ENCODE measurements at regions not wholly inside any gene's neighbourhood (a gene's known extent, or its start where the extent isn't known, plus 50 kb on each side); places are given as distances from the start of the nearest gene placed in this dataset.

DNA sequence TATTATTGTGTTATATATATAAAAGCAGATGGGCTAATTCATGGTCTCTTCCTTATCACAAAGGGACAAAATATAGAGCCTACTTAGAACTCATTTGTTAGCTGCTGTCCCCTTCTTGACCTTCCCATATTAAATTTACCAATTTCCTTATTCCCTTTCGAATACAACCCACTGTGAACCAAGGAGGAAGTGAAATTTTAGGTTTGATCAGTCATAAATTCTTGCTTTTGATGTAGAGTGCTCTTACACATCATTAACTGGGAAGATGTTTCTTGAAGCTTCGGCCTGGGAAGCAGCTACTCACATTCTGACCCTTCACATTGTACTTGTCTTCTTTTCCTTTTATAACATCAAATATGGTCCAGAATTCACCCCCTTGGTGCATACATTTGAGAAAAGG, 579.0 kb downstream of the LRFN5 start:
- Histone ChIP-seq H3K27ac (ENCODE audit: low read depth in 2 of 2, low read length in 1 of 2) (no peak overlapping the region), H3K9me3 (no peaks in the 10 kb centered on the region)
- POLR2A ChIA-PET = no interaction called here

DNA sequence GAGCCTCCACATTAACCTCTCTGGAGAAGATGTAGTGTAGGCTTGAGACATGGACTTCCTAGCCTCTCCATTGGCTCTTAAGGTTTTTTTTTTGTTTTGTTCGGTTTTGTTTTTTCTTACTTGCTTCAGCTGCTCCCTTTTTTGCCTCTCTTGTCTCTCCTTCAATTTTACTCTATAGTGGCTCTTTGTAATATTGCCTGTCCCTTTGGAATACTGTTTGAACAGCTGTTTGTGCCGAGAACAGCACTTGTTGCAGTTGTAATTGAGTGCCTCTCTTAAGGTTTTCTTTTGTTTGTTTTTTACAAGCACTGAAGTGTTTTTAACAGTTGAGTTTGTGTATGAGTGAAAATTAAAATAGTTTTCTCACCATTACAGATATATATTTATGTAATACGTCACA, 567.7 kb downstream of the LRFN5 start:
- H3F3A ChIP-seq (replicated peaks; ENCODE audit: insufficient read depth) = no peaks in the 10 kb centered on the region
- POLR2A ChIA-PET = no interaction called here
- DNase-seq = no peak
- H3K27ac ChIP-seq (ENCODE audit: low read depth in 2 of 2, low read length in 1 of 2) = no peak overlapping the region
- H3K4me2 ChIP-seq = no peak overlapping the region
- no peaks in the 10 kb centered on the region for H3K79me2 ChIP-seq (ENCODE audit: insufficient read depth)
- no peak overlapping the region for H3K4me3 ChIP-seq (ENCODE audit: low read depth in 2 of 2, low read length in 1 of 2)
- WGBS (ENCODE audit: low lambda C conversion rate) = 17% methylated on average over 3 of the region's 3 CpGs
- H3K9me3 ChIP-seq = no peaks in the 10 kb centered on the region
- no peaks in the 10 kb centered on the region for H4K20me1 ChIP-seq (ENCODE audit: insufficient read depth)
- H2AFZ ChIP-seq (ENCODE audit: low read depth) = no peak overlapping the region
- CTCF ChIA-PET = no interaction called here
- H3K36me3 ChIP-seq (replicated peaks in 1 of 2; ENCODE audit: control insufficient read depth in 1 of 2, insufficient read depth in 2 of 2, low read length in 1 of 2) = no peaks in the 10 kb centered on the region
- TF ChIP-seq FOXJ3 (CRISPR knock-in tag; IDR thresholded peaks at IDR 0.05) (no peak), EP300 (IDR thresholded peaks at IDR 0.05; ENCODE audit: borderline replicate concordance in 1 of 2, low read depth in 1 of 2, low read length in 1 of 2) (no peak), TEAD4 (IDR thresholded peaks at IDR 0.05; ENCODE audit: borderline replicate concordance, insufficient read depth) (no peak), TCF12 (IDR thresholded peaks at IDR 0.05) (no peak)
- TF ChIP-seq, protein P1, sequence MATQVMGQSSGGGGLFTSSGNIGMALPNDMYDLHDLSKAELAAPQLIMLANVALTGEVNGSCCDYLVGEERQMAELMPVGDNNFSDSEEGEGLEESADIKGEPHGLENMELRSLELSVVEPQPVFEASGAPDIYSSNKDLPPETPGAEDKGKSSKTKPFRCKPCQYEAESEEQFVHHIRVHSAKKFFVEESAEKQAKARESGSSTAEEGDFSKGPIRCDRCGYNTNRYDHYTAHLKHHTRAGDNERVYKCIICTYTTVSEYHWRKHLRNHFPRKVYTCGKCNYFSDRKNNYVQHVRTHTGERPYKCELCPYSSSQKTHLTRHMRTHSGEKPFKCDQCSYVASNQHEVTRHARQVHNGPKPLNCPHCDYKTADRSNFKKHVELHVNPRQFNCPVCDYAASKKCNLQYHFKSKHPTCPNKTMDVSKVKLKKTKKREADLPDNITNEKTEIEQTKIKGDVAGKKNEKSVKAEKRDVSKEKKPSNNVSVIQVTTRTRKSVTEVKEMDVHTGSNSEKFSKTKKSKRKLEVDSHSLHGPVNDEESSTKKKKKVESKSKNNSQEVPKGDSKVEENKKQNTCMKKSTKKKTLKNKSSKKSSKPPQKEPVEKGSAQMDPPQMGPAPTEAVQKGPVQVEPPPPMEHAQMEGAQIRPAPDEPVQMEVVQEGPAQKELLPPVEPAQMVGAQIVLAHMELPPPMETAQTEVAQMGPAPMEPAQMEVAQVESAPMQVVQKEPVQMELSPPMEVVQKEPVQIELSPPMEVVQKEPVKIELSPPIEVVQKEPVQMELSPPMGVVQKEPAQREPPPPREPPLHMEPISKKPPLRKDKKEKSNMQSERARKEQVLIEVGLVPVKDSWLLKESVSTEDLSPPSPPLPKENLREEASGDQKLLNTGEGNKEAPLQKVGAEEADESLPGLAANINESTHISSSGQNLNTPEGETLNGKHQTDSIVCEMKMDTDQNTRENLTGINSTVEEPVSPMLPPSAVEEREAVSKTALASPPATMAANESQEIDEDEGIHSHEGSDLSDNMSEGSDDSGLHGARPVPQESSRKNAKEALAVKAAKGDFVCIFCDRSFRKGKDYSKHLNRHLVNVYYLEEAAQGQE (IDR thresholded peaks at IDR 0.05; ENCODE audit: low read depth, low read length) = no peak
- TF ChIP-seq, protein P2, sequence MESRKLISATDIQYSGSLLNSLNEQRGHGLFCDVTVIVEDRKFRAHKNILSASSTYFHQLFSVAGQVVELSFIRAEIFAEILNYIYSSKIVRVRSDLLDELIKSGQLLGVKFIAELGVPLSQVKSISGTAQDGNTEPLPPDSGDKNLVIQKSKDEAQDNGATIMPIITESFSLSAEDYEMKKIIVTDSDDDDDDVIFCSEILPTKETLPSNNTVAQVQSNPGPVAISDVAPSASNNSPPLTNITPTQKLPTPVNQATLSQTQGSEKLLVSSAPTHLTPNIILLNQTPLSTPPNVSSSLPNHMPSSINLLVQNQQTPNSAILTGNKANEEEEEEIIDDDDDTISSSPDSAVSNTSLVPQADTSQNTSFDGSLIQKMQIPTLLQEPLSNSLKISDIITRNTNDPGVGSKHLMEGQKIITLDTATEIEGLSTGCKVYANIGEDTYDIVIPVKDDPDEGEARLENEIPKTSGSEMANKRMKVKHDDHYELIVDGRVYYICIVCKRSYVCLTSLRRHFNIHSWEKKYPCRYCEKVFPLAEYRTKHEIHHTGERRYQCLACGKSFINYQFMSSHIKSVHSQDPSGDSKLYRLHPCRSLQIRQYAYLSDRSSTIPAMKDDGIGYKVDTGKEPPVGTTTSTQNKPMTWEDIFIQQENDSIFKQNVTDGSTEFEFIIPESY (IDR thresholded peaks at IDR 0.05; ENCODE audit: borderline replicate concordance, low read depth) = no peak
- TF ChIP-seq, protein P3, sequence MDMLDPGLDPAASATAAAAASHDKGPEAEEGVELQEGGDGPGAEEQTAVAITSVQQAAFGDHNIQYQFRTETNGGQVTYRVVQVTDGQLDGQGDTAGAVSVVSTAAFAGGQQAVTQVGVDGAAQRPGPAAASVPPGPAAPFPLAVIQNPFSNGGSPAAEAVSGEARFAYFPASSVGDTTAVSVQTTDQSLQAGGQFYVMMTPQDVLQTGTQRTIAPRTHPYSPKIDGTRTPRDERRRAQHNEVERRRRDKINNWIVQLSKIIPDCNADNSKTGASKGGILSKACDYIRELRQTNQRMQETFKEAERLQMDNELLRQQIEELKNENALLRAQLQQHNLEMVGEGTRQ (IDR thresholded peaks at IDR 0.05; ENCODE audit: borderline replicate concordance, low read depth, low read length) = no peak
- H3K27me3 ChIP-seq (ENCODE audit: insufficient read depth) = no peaks in the 10 kb centered on the region
- H3K4me1 ChIP-seq (ENCODE audit: control insufficient read depth in 1 of 2, insufficient read depth in 2 of 2, low read depth in 1 of 2, low read length in 1 of 2) = no peaks in the 10 kb centered on the region
- no peak overlapping the region for H3K9ac ChIP-seq
- no peaks in the 10 kb centered on the region for H3K9me2 ChIP-seq

More for the DNA sequence above, 579.0 kb downstream of the LRFN5 start:
- no peaks in the 10 kb centered on the region for H3K27me3 ChIP-seq (ENCODE audit: insufficient read depth)
- no peaks in the 10 kb centered on the region for H3F3A ChIP-seq (replicated peaks; ENCODE audit: insufficient read depth)
- H3K4me2 ChIP-seq = no peak overlapping the region
- no peaks in the 10 kb centered on the region for H3K36me3 ChIP-seq (replicated peaks in 1 of 2; ENCODE audit: control insufficient read depth in 1 of 2, insufficient read depth in 2 of 2, low read length in 1 of 2)
- no peak overlapping the region for H3K9ac ChIP-seq
- no peaks in the 10 kb centered on the region for H3K4me1 ChIP-seq (ENCODE audit: control insufficient read depth in 1 of 2, insufficient read depth in 2 of 2, low read depth in 1 of 2, low read length in 1 of 2)
- H3K79me2 ChIP-seq (ENCODE audit: insufficient read depth) = no peaks in the 10 kb centered on the region
- DNase-seq = no peak
- H3K4me3 ChIP-seq (ENCODE audit: low read depth in 2 of 2, low read length in 1 of 2) = no peak overlapping the region
- TF ChIP-seq, protein P4, sequence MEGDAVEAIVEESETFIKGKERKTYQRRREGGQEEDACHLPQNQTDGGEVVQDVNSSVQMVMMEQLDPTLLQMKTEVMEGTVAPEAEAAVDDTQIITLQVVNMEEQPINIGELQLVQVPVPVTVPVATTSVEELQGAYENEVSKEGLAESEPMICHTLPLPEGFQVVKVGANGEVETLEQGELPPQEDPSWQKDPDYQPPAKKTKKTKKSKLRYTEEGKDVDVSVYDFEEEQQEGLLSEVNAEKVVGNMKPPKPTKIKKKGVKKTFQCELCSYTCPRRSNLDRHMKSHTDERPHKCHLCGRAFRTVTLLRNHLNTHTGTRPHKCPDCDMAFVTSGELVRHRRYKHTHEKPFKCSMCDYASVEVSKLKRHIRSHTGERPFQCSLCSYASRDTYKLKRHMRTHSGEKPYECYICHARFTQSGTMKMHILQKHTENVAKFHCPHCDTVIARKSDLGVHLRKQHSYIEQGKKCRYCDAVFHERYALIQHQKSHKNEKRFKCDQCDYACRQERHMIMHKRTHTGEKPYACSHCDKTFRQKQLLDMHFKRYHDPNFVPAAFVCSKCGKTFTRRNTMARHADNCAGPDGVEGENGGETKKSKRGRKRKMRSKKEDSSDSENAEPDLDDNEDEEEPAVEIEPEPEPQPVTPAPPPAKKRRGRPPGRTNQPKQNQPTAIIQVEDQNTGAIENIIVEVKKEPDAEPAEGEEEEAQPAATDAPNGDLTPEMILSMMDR (IDR thresholded peaks at IDR 0.05) = no peak
- no peak for TF ChIP-seq EP300 (IDR thresholded peaks at IDR 0.05; ENCODE audit: borderline replicate concordance in 1 of 2, low read depth in 1 of 2, low read length in 1 of 2)
- TF ChIP-seq EZH2phosphoT487 (IDR thresholded peaks at IDR 0.05; ENCODE audit: borderline replicate concordance, low read depth) = no peak
- no peak for TF ChIP-seq RXRA (IDR thresholded peaks at IDR 0.05; ENCODE audit: borderline replicate concordance, low read depth)
- CTCF ChIA-PET = no interaction called here
- H4K20me1 ChIP-seq (ENCODE audit: insufficient read depth) = no peaks in the 10 kb centered on the region
- no peaks in the 10 kb centered on the region for H3K9me2 ChIP-seq
- no peak overlapping the region for H2AFZ ChIP-seq (ENCODE audit: low read depth)
- WGBS (ENCODE audit: low lambda C conversion rate) = 13% methylated on average over 2 of the region's 2 CpGs

Measured in SK-N-SH (cell line).